H1 (cell line): ENCODE measurements at regions not wholly inside any gene's neighbourhood (a gene's known extent, or its start where the extent isn't known, plus 50 kb on each side); places are given as distances from the start of the nearest gene placed in this dataset.

Experiments
- CTCF ChIA-PET: fragments of 300-600 bp; sonication (Branson Sonifier 250); formaldehyde crosslinking; loops from one replicate; lab custom pipeline; 2021; ENCODE audit not compliant: partially characterized antibody; lab: Charles Lee
- POLR2A ChIA-PET: fragments of 300-600 bp; sonication (Branson Sonifier 250); formaldehyde crosslinking; loops from one replicate; lab custom pipeline; 2021; ENCODE audit warnings: inconsistent platforms; ENCODE audit not compliant: partially characterized antibody; lab: Charles Lee
- DNase-seq, 2 experiments: peaks; one replicate each; pipeline versions ENCODE4 v3.0.0 to v3.0.0-alpha.2; 2010 to 2022; ENCODE audit warnings: low spot score in 2 of 2, low read depth in 1 of 2, mixed read lengths in 1 of 2
- FAIRE-seq: peaks from 2 replicates; lab custom pipeline; 2011; peaks lifted over from hg19 to GRCh38; lab: Jason Lieb, UNC
- H2AFZ ChIP-seq: 2 replicates; pipeline ENCODE4 v1.8.1; 2012; ENCODE audit warnings: low read length, inconsistent platforms
- H2AK5ac ChIP-seq: 2 replicates; pipeline ENCODE4 v1.6.1; 2013; ENCODE audit warnings: low read depth, low read length
- H2BK120ac ChIP-seq: replicated peaks from 2 replicates; pipeline ENCODE3; 2013; ENCODE audit warnings: low read depth, low read length, inconsistent platforms
- H2BK12ac ChIP-seq: 2 replicates; pipeline ENCODE4 v1.6.1; 2013; ENCODE audit warnings: low read depth, low read length
- H2BK15ac ChIP-seq: 2 replicates; pipeline ENCODE4 v1.6.1; 2013; ENCODE audit warnings: low read length
- H2BK20ac ChIP-seq: 2 replicates; pipeline ENCODE4 v1.6.1; 2013; ENCODE audit warnings: low read length
- H2BK5ac ChIP-seq: 2 replicates; pipeline ENCODE4 v1.6.1; 2013; ENCODE audit warnings: low read depth, low read length
- H3K14ac ChIP-seq: 2 replicates; pipeline ENCODE4 v1.6.1; 2013; ENCODE audit warnings: inconsistent platforms; ENCODE audit not compliant: insufficient read length
- H3K18ac ChIP-seq: 2 replicates; pipeline ENCODE4 v1.6.1; 2013; ENCODE audit warnings: low read length; ENCODE audit errors: extremely low read depth
- H3K23ac ChIP-seq: 2 replicates; pipeline ENCODE4 v1.6.1; 2013; ENCODE audit warnings: inconsistent platforms; ENCODE audit not compliant: insufficient read length
- H3K23me2 ChIP-seq: 2 replicates; pipeline ENCODE4 v1.6.1; 2013; ENCODE audit warnings: low read depth, low read length
- H3K27ac ChIP-seq: 2 replicates; pipeline ENCODE4 v1.6.1; 2011; ENCODE audit warnings: low read depth, low read length, inconsistent platforms
- H3K27me3 ChIP-seq, 4 experiments: replicated peaks in 1 of 4; 1 replicate in 1 of 4; 2 replicates in 3 of 4; pipeline versions ENCODE4 v1.6.1 to v1.8.1; 2011 to 2013; ENCODE audit warnings: low read length in 3 of 4, mild to moderate bottlenecking in 3 of 4, inconsistent platforms in 2 of 4, mixed read lengths in 2 of 4, moderate library complexity in 1 of 4; ENCODE audit not compliant: control insufficient read depth in 3 of 4, insufficient read depth in 3 of 4; ENCODE audit errors: extremely low read depth in 1 of 4
- H3K36me3 ChIP-seq, 4 experiments: 2 replicates each; pipeline versions ENCODE4 v1.6.1 to v1.8.1; 2011 to 2013; ENCODE audit warnings: mild to moderate bottlenecking in 4 of 4, low read length in 3 of 4, moderate library complexity in 2 of 4, control low read depth in 1 of 4, inconsistent platforms in 1 of 4; ENCODE audit not compliant: insufficient read depth in 4 of 4, control insufficient read depth in 2 of 4
- H3K4ac ChIP-seq: replicated peaks from 2 replicates; pipeline ENCODE3; 2013; ENCODE audit warnings: low read length, low read depth, mixed read lengths, inconsistent platforms; ENCODE audit not compliant: insufficient read length
- H3K4me1 ChIP-seq, 4 experiments: replicated peaks in 1 of 4; 1 replicate in 1 of 4; 2 replicates in 3 of 4; pipeline versions ENCODE4 v1.6.1 to v1.8.1; 2011 to 2013; ENCODE audit warnings: low read length in 3 of 4, inconsistent platforms in 2 of 4, mixed read lengths in 1 of 4; ENCODE audit not compliant: insufficient read depth in 4 of 4, control insufficient read depth in 3 of 4
- H3K4me2 ChIP-seq, 2 experiments: 2 replicates each; pipeline versions ENCODE4 v1.6.1 to v1.8.1; 2011 to 2013; ENCODE audit warnings: low read depth in 2 of 2, low read length in 2 of 2, control low read depth in 1 of 2, inconsistent platforms in 1 of 2, mild to moderate bottlenecking in 1 of 2; ENCODE audit not compliant: insufficient read depth in 1 of 2
- H3K4me3 ChIP-seq, 4 experiments: fragments of 200-600, 300-600 bp in 1 of 4; sonication (generic), shearing (Covaris generic), sonication (Bioruptor Twin) in 1 of 4; 2 replicates each; pipeline versions ENCODE4 v1.5.1 to v1.8.1; 2011 to 2016; ENCODE audit warnings: low read length in 4 of 4, low read depth in 3 of 4, control low read depth in 2 of 4, inconsistent platforms in 2 of 4, mild to moderate bottlenecking in 2 of 4, mixed read lengths in 1 of 4, moderate library complexity in 1 of 4; ENCODE audit not compliant: insufficient read depth in 2 of 4; ENCODE audit errors: extremely low read depth in 1 of 4
- H3K56ac ChIP-seq: replicated peaks from 2 replicates; pipeline ENCODE3; 2013; ENCODE audit warnings: low read depth, mild to moderate bottlenecking, mixed read lengths, low read length, inconsistent platforms; ENCODE audit not compliant: insufficient read length
- H3K79me1 ChIP-seq: 2 replicates; pipeline ENCODE4 v1.6.1; 2013; ENCODE audit warnings: low read depth, low read length, control low read depth
- H3K79me2 ChIP-seq, 2 experiments: 2 replicates each; pipeline versions ENCODE4 v1.6.1 to v1.8.1; 2012 to 2013; ENCODE audit warnings: low read length in 2 of 2, mild to moderate bottlenecking in 2 of 2, inconsistent platforms in 1 of 2; ENCODE audit not compliant: insufficient read depth in 2 of 2, control insufficient read depth in 1 of 2
- H3K9ac ChIP-seq, 4 experiments: replicated peaks in 1 of 4; 1 replicate in 1 of 4; 2 replicates in 3 of 4; pipeline versions ENCODE4 v1.6.1 to v1.8.1; 2011 to 2013; ENCODE audit warnings: low read depth in 3 of 4, low read length in 3 of 4, control low read depth in 2 of 4, mild to moderate bottlenecking in 2 of 4, moderate library complexity in 2 of 4, inconsistent platforms in 1 of 4; ENCODE audit errors: extremely low read depth in 1 of 4
- H3K9me3 ChIP-seq, 2 experiments: 2 replicates each; pipeline versions ENCODE4 v1.6.1 to v1.8.1; 2012 to 2013; ENCODE audit warnings: mild to moderate bottlenecking in 2 of 2, moderate library complexity in 2 of 2, control low read depth in 1 of 2, inconsistent platforms in 1 of 2, low read depth in 1 of 2, low read length in 1 of 2, mixed read lengths in 1 of 2; ENCODE audit not compliant: insufficient read depth in 2 of 2
- H4K20me1 ChIP-seq, 2 experiments: replicated peaks in 1 of 2; 2 replicates each; pipeline versions ENCODE3 to v1.8.1; 2011 to 2013; ENCODE audit warnings: inconsistent platforms in 2 of 2, low read length in 2 of 2, mild to moderate bottlenecking in 1 of 2; ENCODE audit not compliant: insufficient read depth in 2 of 2, control insufficient read depth in 1 of 2
- H4K5ac ChIP-seq: 2 replicates; pipeline ENCODE4 v1.6.1; 2013; ENCODE audit warnings: low read length, low read depth, mixed read lengths, inconsistent platforms; ENCODE audit not compliant: insufficient read length
- H4K8ac ChIP-seq: 2 replicates; pipeline ENCODE4 v1.8.0; 2013; ENCODE audit warnings: mild to moderate bottlenecking, moderate library complexity, low read length, inconsistent platforms; ENCODE audit not compliant: insufficient read depth; ENCODE audit errors: extremely low read depth
- H4K91ac ChIP-seq: replicated peaks from 2 replicates; pipeline ENCODE3; 2013; ENCODE audit warnings: low read length, mixed read lengths, inconsistent platforms; ENCODE audit not compliant: insufficient read length
- BRCA1 ChIP-seq: IDR thresholded peaks from 2 replicates; pipeline ENCODE4 v1.6.1; 2012; ENCODE audit warnings: low read depth, low read length, improper control_type of control experiment
- CBX5 ChIP-seq: fragments of 300-800, 300-1000 bp; sonication (generic); IDR thresholded peaks from 2 replicates; pipeline ENCODE4 v1.7.1; 2016; ENCODE audit warnings: antibody characterized with exemption, low read length, low read depth
- FOSL1 ChIP-seq: IDR thresholded peaks from 2 replicates; pipeline ENCODE4 v1.6.1; 2011; ENCODE audit warnings: mild to moderate bottlenecking, low read depth, low read length, moderate library complexity; ENCODE audit not compliant: insufficient read depth
- RAD21 ChIP-seq, 2 experiments: IDR thresholded peaks in 1 of 2; conservative IDR thresholded peaks in 1 of 2; 2 replicates each; pipeline ENCODE4 v1.6.1; 2011; ENCODE audit warnings: low read depth in 2 of 2, low read length in 2 of 2, improper control_type of control experiment in 1 of 2, inconsistent platforms in 1 of 2, mild to moderate bottlenecking in 1 of 2, moderate library complexity in 1 of 2
- WGBS, 2 experiments: shearing (Covaris generic) in 1 of 2; methylation state at CpG; one replicate each; pipeline versions ENCODE4 v1.1.6 to v1.1.7; 2013 to 2015; ENCODE audit warnings: low lambda C conversion rate in 2 of 2, mixed read lengths in 2 of 2, inconsistent platforms in 1 of 2, low coverage in 1 of 2, missing lambda C conversion rate in 1 of 2; ENCODE audit not compliant: insufficient replicate concordance in 2 of 2, insufficient coverage in 1 of 2, insufficient read length in 1 of 2; ENCODE audit errors: extremely low coverage in 1 of 2, missing lambda C conversion rate in 1 of 2; 5-methylcytosine and 5-hydroxymethylcytosine counted together

DNA sequence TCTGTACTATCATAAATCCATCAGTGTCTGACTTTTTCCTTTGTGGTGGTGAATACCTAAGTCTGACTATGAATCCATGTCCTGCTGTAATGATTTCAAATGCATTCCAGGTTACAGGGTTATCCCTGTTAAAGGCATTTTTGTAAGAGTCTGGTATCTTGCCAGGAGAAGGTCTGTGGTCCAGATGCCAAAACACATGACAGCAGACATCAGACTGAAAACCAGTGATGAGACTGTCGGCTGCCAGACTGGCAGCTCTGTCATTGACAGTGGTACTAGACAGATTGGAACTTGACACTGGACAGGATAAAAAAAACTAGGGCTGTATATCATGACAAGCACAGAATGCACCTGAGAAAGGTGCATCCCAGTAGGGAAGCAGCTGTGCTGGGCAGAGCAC, 301.8 kb upstream of the FAT3 start:
- CTCF ChIA-PET = interaction anchor here (1.2 kb wide), 1 partner anchor 13 kb away, joined by 3 read pairs; no protein-coding TSS in a partner anchor

More for the DNA sequence above, 301.8 kb upstream of the FAT3 start:
- no peak overlapping the region for H2AK5ac ChIP-seq
- H4K91ac ChIP-seq = no peak overlapping the region
- no peaks in the 10 kb centered on the region for H3K23me2 ChIP-seq
- POLR2A ChIA-PET = no interaction called here
- no peak overlapping the region for H3K9ac ChIP-seq
- H3K27me3 ChIP-seq = no peaks in the 10 kb centered on the region
- H4K20me1 ChIP-seq = no peaks in the 10 kb centered on the region
- H3K18ac ChIP-seq = no peak overlapping the region
- H3K4me3 ChIP-seq = no peak overlapping the region
- no peak overlapping the region for H3K56ac ChIP-seq
- H3K4ac ChIP-seq = no peak overlapping the region
- no peak overlapping the region for H3K4me2 ChIP-seq
- no peak for DNase-seq
- H4K8ac ChIP-seq = no peak overlapping the region
- no peak overlapping the region for H2AFZ ChIP-seq
- H4K5ac ChIP-seq = no peak overlapping the region
- no peak for FAIRE-seq
- H2BK5ac ChIP-seq = no peak overlapping the region
- H3K36me3 ChIP-seq = no peaks in the 10 kb centered on the region
- TF ChIP-seq RAD21 (IDR thresholded peaks at IDR 0.05 in 1 of 2, conservative IDR thresholded peaks at IDR 0.05 in 1 of 2; ENCODE audit: low read depth in 2 of 2, low read length in 2 of 2) (no peak), FOSL1 (no peak), CBX5 (no peak), BRCA1 (no peak)
- no peak overlapping the region for H3K14ac ChIP-seq
- no peaks in the 10 kb centered on the region for H3K79me1 ChIP-seq
- H2BK20ac ChIP-seq = no peak overlapping the region
- H2BK120ac ChIP-seq = no peak overlapping the region
- WGBS, 2 experiments = 100% methylated on average over 1 of the region's 1 CpG; no CpG with 5 or more reads in 1 of the 2 experiments
- no peak overlapping the region for H3K23ac ChIP-seq
- H3K9me3 ChIP-seq = no peaks in the 10 kb centered on the region
- H3K27ac ChIP-seq = no peak overlapping the region
- no peak overlapping the region for H2BK12ac ChIP-seq
- H3K79me2 ChIP-seq = no peaks in the 10 kb centered on the region
- no peaks in the 10 kb centered on the region for H3K4me1 ChIP-seq
- H2BK15ac ChIP-seq = no peak overlapping the region
